ENCODE measurements at regions not wholly inside any gene's neighbourhood (a gene's known extent, or its start where the extent isn't known, plus 50 kb on each side); places are given as distances from the start of the nearest gene placed in this dataset.

GRCh38 chr15:38886315-38887163, 321.9 kb upstream of the RASGRP1 start:
- H3K27ac ChIP-seq (ENCODE audit: low read depth, low read length) = no peak overlapping the region
- no peak overlapping the region for H3K4me3 ChIP-seq (ENCODE audit: low read depth, low read length)
- H3K4me1 ChIP-seq (ENCODE audit: control insufficient read depth, insufficient read depth, low read length) = no peaks in the 10 kb centered on the region
- no peak overlapping the region for H3K9ac ChIP-seq (ENCODE audit: low read length)
- no peaks in the 10 kb centered on the region for H3K36me3 ChIP-seq (ENCODE audit: control insufficient read depth, insufficient read depth, low read length)
- no peaks in the 10 kb centered on the region for H3K27me3 ChIP-seq (ENCODE audit: control insufficient read depth, insufficient read depth, low read length)
- H3K9me3 ChIP-seq (ENCODE audit: control insufficient read depth, insufficient read depth, low read depth, low read length) = no peaks in the 10 kb centered on the region

DNA sequence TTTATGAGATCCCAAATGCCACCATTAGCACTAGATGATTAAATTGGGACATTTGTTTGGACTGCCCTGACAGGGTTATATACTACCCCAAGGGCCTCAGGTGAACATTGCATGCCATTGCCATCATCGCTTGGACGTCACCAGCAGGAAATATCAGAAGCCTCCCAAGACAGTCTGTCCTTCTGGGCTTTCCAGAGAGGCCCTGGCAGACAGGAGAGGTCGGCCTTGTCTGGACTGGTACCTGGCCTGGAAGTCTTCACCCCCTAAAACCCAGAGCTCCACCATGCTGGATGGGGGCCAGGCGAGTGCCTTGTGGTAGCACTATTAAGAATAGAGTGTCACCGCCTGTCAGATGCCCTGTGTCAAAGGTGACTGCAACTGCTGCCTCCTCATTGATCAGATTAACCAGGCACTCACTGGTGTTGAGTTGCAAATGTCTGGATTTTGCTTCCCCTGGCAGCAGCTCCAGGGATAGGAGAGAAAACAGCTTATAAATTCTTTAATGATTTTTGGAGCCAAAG, 324.1 kb upstream of the RASGRP1 start:
- Histone ChIP-seq H3K4me1 (ENCODE audit: control insufficient read depth, insufficient read depth, low read length) (no peaks in the 10 kb centered on the region), H3K9me3 (ENCODE audit: control insufficient read depth, insufficient read depth, low read depth, low read length) (no peaks in the 10 kb centered on the region), H3K4me3 (ENCODE audit: low read depth, low read length) (no peak overlapping the region), H3K27ac (ENCODE audit: low read depth, low read length) (no peak overlapping the region), H3K36me3 (ENCODE audit: control insufficient read depth, insufficient read depth, low read length) (no peaks in the 10 kb centered on the region), H3K27me3 (ENCODE audit: control insufficient read depth, insufficient read depth, low read length) (no peaks in the 10 kb centered on the region), H3K9ac (ENCODE audit: low read length) (no peak overlapping the region)

GRCh38 chr15:38890194-38890593, 325.6 kb upstream of the RASGRP1 start:
- no peaks in the 10 kb centered on the region for H3K27me3 ChIP-seq (ENCODE audit: control insufficient read depth, insufficient read depth, low read length)
- H3K9me3 ChIP-seq (ENCODE audit: control insufficient read depth, insufficient read depth, low read depth, low read length) = no peaks in the 10 kb centered on the region
- no peak overlapping the region for H3K9ac ChIP-seq (ENCODE audit: low read length)
- no peak overlapping the region for H3K27ac ChIP-seq (ENCODE audit: low read depth, low read length)
- H3K36me3 ChIP-seq (ENCODE audit: control insufficient read depth, insufficient read depth, low read length) = no peaks in the 10 kb centered on the region
- no peak overlapping the region for H3K4me3 ChIP-seq (ENCODE audit: low read depth, low read length)
- H3K4me1 ChIP-seq (ENCODE audit: control insufficient read depth, insufficient read depth, low read length) = no peaks in the 10 kb centered on the region

DNA sequence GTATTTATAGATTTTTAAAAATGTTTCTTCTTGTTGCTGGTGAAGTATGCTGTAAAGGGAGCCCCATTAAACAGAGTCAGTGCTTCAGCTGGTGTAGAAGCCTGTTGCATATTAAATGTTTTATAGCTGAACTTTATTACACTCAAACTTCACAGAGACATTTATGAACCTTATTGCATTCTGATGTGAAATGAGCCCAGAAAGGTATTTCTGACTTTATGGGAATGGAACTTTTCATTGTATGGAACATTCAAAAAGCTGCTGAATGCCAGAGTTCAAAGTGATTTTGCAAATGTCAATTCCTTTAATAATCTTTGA, 329.3 kb upstream of the RASGRP1 start:
- H3K9me3 ChIP-seq (ENCODE audit: control insufficient read depth, insufficient read depth, low read depth, low read length) = no peaks in the 10 kb centered on the region
- no peaks in the 10 kb centered on the region for H3K4me1 ChIP-seq (ENCODE audit: control insufficient read depth, insufficient read depth, low read length)
- no peak overlapping the region for H3K27ac ChIP-seq (ENCODE audit: low read depth, low read length)
- no peak overlapping the region for H3K9ac ChIP-seq (ENCODE audit: low read length)
- H3K4me3 ChIP-seq (ENCODE audit: low read depth, low read length) = no peak overlapping the region
- no peaks in the 10 kb centered on the region for H3K36me3 ChIP-seq (ENCODE audit: control insufficient read depth, insufficient read depth, low read length)
- no peaks in the 10 kb centered on the region for H3K27me3 ChIP-seq (ENCODE audit: control insufficient read depth, insufficient read depth, low read length)

GRCh38 chr15:38894243-38894948, 329.8 kb upstream of the RASGRP1 start:
- Histone ChIP-seq H3K9ac (ENCODE audit: low read length) (no peak overlapping the region), H3K27ac (ENCODE audit: low read depth, low read length) (no peak overlapping the region), H3K27me3 (ENCODE audit: control insufficient read depth, insufficient read depth, low read length) (no peaks in the 10 kb centered on the region), H3K9me3 (ENCODE audit: control insufficient read depth, insufficient read depth, low read depth, low read length) (no peaks in the 10 kb centered on the region), H3K36me3 (ENCODE audit: control insufficient read depth, insufficient read depth, low read length) (no peaks in the 10 kb centered on the region), H3K4me3 (ENCODE audit: low read depth, low read length) (no peak overlapping the region), H3K4me1 (ENCODE audit: control insufficient read depth, insufficient read depth, low read length) (no peaks in the 10 kb centered on the region)

GRCh38 chr15:38895326-38896255, 331.0 kb upstream of the RASGRP1 start:
- Histone ChIP-seq H3K9ac (ENCODE audit: low read length) (no peak overlapping the region), H3K4me1 (ENCODE audit: control insufficient read depth, insufficient read depth, low read length) (no peaks in the 10 kb centered on the region), H3K27me3 (ENCODE audit: control insufficient read depth, insufficient read depth, low read length) (no peaks in the 10 kb centered on the region), H3K36me3 (ENCODE audit: control insufficient read depth, insufficient read depth, low read length) (no peaks in the 10 kb centered on the region), H3K27ac (ENCODE audit: low read depth, low read length) (no peak overlapping the region), H3K9me3 (ENCODE audit: control insufficient read depth, insufficient read depth, low read depth, low read length) (no peaks in the 10 kb centered on the region), H3K4me3 (ENCODE audit: low read depth, low read length) (no peak overlapping the region)

GRCh38 chr15:38896647-38897046, 332.0 kb upstream of the RASGRP1 start:
- no peak overlapping the region for H3K4me3 ChIP-seq (ENCODE audit: low read depth, low read length)
- H3K9me3 ChIP-seq (ENCODE audit: control insufficient read depth, insufficient read depth, low read depth, low read length) = no peaks in the 10 kb centered on the region
- no peak overlapping the region for H3K9ac ChIP-seq (ENCODE audit: low read length)
- no peaks in the 10 kb centered on the region for H3K27me3 ChIP-seq (ENCODE audit: control insufficient read depth, insufficient read depth, low read length)
- H3K4me1 ChIP-seq (ENCODE audit: control insufficient read depth, insufficient read depth, low read length) = no peaks in the 10 kb centered on the region
- no peaks in the 10 kb centered on the region for H3K36me3 ChIP-seq (ENCODE audit: control insufficient read depth, insufficient read depth, low read length)
- no peak overlapping the region for H3K27ac ChIP-seq (ENCODE audit: low read depth, low read length)

GRCh38 chr15:38897551-38897950, 332.9 kb upstream of the RASGRP1 start:
- Histone ChIP-seq H3K4me1 (ENCODE audit: control insufficient read depth, insufficient read depth, low read length) (no peaks in the 10 kb centered on the region), H3K4me3 (ENCODE audit: low read depth, low read length) (no peak overlapping the region), H3K9ac (ENCODE audit: low read length) (no peak overlapping the region), H3K27me3 (ENCODE audit: control insufficient read depth, insufficient read depth, low read length) (no peaks in the 10 kb centered on the region), H3K27ac (ENCODE audit: low read depth, low read length) (no peak overlapping the region), H3K36me3 (ENCODE audit: control insufficient read depth, insufficient read depth, low read length) (no peaks in the 10 kb centered on the region), H3K9me3 (ENCODE audit: control insufficient read depth, insufficient read depth, low read depth, low read length) (no peaks in the 10 kb centered on the region)

DNA sequence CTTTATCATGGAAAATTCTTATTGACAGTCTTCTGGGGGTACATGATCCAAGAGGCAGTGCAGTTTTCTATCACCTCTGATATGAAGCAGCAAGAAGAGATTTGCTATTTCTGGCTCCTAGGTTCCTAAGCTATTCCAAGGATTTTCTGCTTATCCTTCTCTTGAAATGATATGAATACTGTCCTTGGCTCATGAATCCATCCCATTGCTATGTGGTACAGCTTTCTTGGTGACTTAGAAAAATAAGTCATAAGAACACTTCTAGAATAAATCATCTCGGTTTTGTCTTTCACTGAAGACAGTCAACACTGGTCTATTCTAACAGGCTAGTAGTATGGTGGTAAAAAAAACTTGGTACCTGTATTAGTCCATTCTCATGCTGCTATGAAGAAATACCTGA, 333.6 kb upstream of the RASGRP1 start:
- no peak overlapping the region for H3K4me3 ChIP-seq (ENCODE audit: low read depth, low read length)
- H3K9me3 ChIP-seq (ENCODE audit: control insufficient read depth, insufficient read depth, low read depth, low read length) = no peaks in the 10 kb centered on the region
- H3K4me1 ChIP-seq (ENCODE audit: control insufficient read depth, insufficient read depth, low read length) = no peaks in the 10 kb centered on the region
- no peaks in the 10 kb centered on the region for H3K36me3 ChIP-seq (ENCODE audit: control insufficient read depth, insufficient read depth, low read length)
- H3K9ac ChIP-seq (ENCODE audit: low read length) = no peak overlapping the region
- H3K27ac ChIP-seq (ENCODE audit: low read depth, low read length) = no peak overlapping the region
- no peaks in the 10 kb centered on the region for H3K27me3 ChIP-seq (ENCODE audit: control insufficient read depth, insufficient read depth, low read length)

- no peak overlapping the region for H3K9ac ChIP-seq (ENCODE audit: low read length)
- H3K4me1 ChIP-seq (ENCODE audit: control insufficient read depth, insufficient read depth, low read length) = no peaks in the 10 kb centered on the region
- no peaks in the 10 kb centered on the region for H3K36me3 ChIP-seq (ENCODE audit: control insufficient read depth, insufficient read depth, low read length)
- no peaks in the 10 kb centered on the region for H3K9me3 ChIP-seq (ENCODE audit: control insufficient read depth, insufficient read depth, low read depth, low read length)
- H3K4me3 ChIP-seq (ENCODE audit: low read depth, low read length) = no peak overlapping the region
- no peaks in the 10 kb centered on the region for H3K27me3 ChIP-seq (ENCODE audit: control insufficient read depth, insufficient read depth, low read length)
- H3K27ac ChIP-seq (ENCODE audit: low read depth, low read length) = no peak overlapping the region
Measured at GRCh38 chr15:38899300-38899699, 334.7 kb upstream of the RASGRP1 start.

Data from HUES6 (cell line).